GM12865 (cell line): ENCODE measurements at regions not wholly inside any gene's neighbourhood (a gene's known extent, or its start where the extent isn't known, plus 50 kb on each side); places are given as distances from the start of the nearest gene placed in this dataset.

ENCODE experiments used
- DNase-seq: peaks from one replicate; pipeline ENCODE4 v3.0.0; 2010; ENCODE audit warnings: low read depth
- H3K4me3 ChIP-seq: 2 replicates; pipeline ENCODE4 v1.5.1; 2011; ENCODE audit warnings: mild to moderate bottlenecking, low read depth, low read length, control low read depth
- CTCF ChIP-seq: IDR thresholded peaks from 2 replicates; pipeline ENCODE4 v1.5.1; 2011; ENCODE audit warnings: low read length, control low read depth, low read depth, inconsistent platforms; ENCODE audit not compliant: insufficient read depth; ENCODE audit errors: missing control alignments

- H3K4me3 ChIP-seq, result no peak overlapping the region
- DNase-seq, result peak; percentile 88
- no peak for TF ChIP-seq CTCF
These were observed 185.1 kb downstream of the CLIC5 start for GRCh38 chr6:45830441-45831139.

- TF ChIP-seq CTCF, result no peak
- no peak for DNase-seq
- H3K4me3 ChIP-seq, result no peak overlapping the region
These were observed 185.8 kb downstream of the CLIC5 start for GRCh38 chr6:45829873-45830272.

GRCh38 chr6:45827952-45828530 is 187.6 kb downstream of the CLIC5 start:
- no peak for DNase-seq
- H3K4me3 ChIP-seq, result no peak overlapping the region
- no peak for TF ChIP-seq CTCF

GRCh38 chr6:45822873-45823272 is 192.8 kb downstream of the CLIC5 start:
- no peak for TF ChIP-seq CTCF
- no peak for DNase-seq
- H3K4me3 ChIP-seq, result no peak overlapping the region

GRCh38 chr6:45822246-45822812 is 193.3 kb downstream of the CLIC5 start:
- no peak for TF ChIP-seq CTCF
- no peak for DNase-seq
- H3K4me3 ChIP-seq, result no peak overlapping the region

- H3K4me3 ChIP-seq, result no peak overlapping the region
- no peak for DNase-seq
- no peak for TF ChIP-seq CTCF
These were observed 197.0 kb downstream of the CLIC5 start for GRCh38 chr6:45818655-45819054.
